NOMO-1 (cell line): ENCODE measurements at regions not wholly inside any gene's neighbourhood (a gene's known extent, or its start where the extent isn't known, plus 50 kb on each side); places are given as distances from the start of the nearest gene placed in this dataset.
A peak's percentile ranks its signal among the peaks of the same experiment; 100 is the strongest.

Source experiments
- DNase-seq, 2 experiments: peaks; one replicate each; lab custom pipeline; 2025; ENCODE audit not compliant: unreplicated experiment in 2 of 2; lab: John Stamatoyannopoulos, UW

GRCh38 chr4:108240366-108240765 is 71.6 kb upstream of the LEF1 start:
- no peak for DNase-seq

DNA sequence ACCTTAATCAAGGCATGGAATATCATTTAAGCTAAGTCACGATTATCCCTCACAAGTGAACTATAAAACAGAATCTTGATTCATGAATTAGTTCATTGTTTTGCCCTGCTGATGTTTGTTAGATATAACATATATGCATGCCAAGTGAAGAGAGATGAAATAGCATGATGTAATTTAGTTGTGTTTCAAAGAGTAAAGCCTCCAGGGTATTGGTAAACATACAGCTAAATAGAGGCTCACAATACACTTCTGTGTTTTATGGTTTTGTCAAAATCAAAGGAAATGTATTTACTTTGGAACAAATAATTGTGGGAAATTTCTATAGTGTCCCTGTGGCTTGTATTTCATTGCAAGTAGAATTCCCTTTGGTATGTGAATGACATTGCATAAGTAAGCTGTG is 69.0 kb upstream of the LEF1 start:
- DNase-seq, result no peak

- DNase-seq, result no peak
Observed at GRCh38 chr4:108236264-108236663, 67.5 kb upstream of the LEF1 start.

GRCh38 chr4:108227923-108228322 is 59.2 kb upstream of the LEF1 start:
- peak in 1 of 2 experiments; percentile 13 for DNase-seq

DNA sequence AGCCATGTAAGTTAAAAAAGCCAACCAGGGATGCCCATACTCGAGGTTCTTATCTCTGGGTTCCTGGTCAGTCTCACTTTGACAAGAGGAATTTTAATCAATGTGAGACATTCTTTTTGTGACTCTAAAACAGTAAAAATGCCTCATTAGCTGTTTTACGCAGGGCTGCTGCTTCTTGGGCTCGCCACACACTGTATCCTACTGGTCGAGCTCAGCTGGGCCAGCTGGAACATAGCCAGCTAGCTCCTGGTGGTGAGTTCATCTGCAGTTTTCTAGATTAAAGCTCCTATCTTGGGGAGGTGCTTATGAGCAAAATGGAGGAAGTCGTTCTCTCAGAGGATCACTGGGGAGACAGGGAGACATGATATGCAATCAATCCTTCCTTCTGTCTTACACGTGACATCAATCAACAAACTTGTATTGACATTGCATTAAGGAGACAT is 55.9 kb upstream of the LEF1 start:
- DNase-seq, result no peak

DNA sequence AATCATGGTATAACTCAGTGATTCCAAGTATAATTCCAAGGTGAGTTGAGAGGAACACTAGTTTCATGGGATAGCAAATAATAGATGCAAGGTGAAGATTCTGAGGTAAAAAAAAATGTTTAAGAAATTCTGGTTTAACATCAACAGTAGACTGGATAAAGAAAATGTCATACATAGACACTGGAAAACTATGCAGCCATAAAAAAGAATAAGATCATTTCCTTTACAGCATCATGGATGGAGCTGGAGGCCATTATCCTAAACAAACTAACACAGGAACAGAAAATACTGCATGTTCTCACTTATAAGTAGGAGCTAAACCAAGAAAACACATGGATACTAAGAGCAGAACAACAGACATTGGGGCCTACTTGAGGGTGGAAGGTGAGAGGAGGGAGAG is 54.6 kb upstream of the LEF1 start:
- no peak for DNase-seq

- DNase-seq, result no peak
Observed at GRCh38 chr4:108219998-108220397, 51.3 kb upstream of the LEF1 start.
